ENCODE measurements at regions not wholly inside any gene's neighbourhood (a gene's known extent, or its start where the extent isn't known, plus 50 kb on each side); places are given as distances from the start of the nearest gene placed in this dataset.

DNA sequence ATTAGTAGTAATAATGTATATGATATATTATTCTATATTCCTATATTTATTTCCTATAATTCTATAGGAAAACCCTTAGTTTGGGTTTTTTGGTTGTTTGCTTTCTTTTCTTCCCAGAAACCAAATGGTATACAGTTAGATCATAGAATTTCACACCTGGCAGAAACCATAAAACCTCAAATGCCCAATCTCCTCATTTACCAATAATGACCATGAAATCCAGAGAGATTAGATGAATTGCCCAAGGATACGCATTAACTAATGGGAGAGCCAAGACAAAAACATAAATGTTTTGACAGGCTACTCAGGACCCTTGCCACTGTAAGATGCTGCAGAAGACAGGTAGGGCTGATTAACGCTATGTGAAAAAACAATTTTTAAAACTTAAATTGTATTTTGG is 158.7 kb upstream of the FST start:
- TF ChIP-seq, protein P1, sequence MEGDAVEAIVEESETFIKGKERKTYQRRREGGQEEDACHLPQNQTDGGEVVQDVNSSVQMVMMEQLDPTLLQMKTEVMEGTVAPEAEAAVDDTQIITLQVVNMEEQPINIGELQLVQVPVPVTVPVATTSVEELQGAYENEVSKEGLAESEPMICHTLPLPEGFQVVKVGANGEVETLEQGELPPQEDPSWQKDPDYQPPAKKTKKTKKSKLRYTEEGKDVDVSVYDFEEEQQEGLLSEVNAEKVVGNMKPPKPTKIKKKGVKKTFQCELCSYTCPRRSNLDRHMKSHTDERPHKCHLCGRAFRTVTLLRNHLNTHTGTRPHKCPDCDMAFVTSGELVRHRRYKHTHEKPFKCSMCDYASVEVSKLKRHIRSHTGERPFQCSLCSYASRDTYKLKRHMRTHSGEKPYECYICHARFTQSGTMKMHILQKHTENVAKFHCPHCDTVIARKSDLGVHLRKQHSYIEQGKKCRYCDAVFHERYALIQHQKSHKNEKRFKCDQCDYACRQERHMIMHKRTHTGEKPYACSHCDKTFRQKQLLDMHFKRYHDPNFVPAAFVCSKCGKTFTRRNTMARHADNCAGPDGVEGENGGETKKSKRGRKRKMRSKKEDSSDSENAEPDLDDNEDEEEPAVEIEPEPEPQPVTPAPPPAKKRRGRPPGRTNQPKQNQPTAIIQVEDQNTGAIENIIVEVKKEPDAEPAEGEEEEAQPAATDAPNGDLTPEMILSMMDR (IDR thresholded peaks at IDR 0.05), result no peak
- no peak for TF ChIP-seq ZFX (IDR thresholded peaks at IDR 0.05; ENCODE audit: borderline replicate concordance)
